WERI-Rb-1 (cell line): ENCODE measurements at regions not wholly inside any gene's neighbourhood (a gene's known extent, or its start where the extent isn't known, plus 50 kb on each side); places are given as distances from the start of the nearest gene placed in this dataset.
"Not testable (repeated sequence)": the region's sequence is repeated elsewhere in the genome, so short reads cannot be mapped to it uniquely, and the experiment has no call there.

Source experiments
- DNase-seq: peaks from one replicate; pipeline ENCODE4 v3.0.0-alpha.2; 2020
- H3K27ac ChIP-seq: fragments of 250-450 bp; sonication (Bioruptor Pico); 2 replicates; pipeline ENCODE4 v1.5.1; 2020; ENCODE audit warnings: mild to moderate bottlenecking, moderate library complexity
- H3K27me3 ChIP-seq: fragments of 250-450 bp; sonication (Bioruptor Pico); 2 replicates; pipeline ENCODE4 v1.5.1; 2021; ENCODE audit warnings: mild to moderate bottlenecking, low read depth, moderate library complexity; ENCODE audit not compliant: insufficient read depth, severe bottlenecking
- H3K36me3 ChIP-seq: fragments of 250-450 bp; sonication (Bioruptor Pico); 2 replicates; pipeline ENCODE4 v1.5.1; 2020; ENCODE audit warnings: mild to moderate bottlenecking, moderate library complexity
- H3K4me3 ChIP-seq: 2 replicates; pipeline ENCODE4 v1.5.1; 2011; ENCODE audit warnings: low read depth, mild to moderate bottlenecking, control low read depth, low read length
- H3K9me3 ChIP-seq: fragments of 250-450 bp; sonication (Bioruptor Pico); 2 replicates; pipeline ENCODE4 v1.5.1; 2021; ENCODE audit warnings: mild to moderate bottlenecking, moderate library complexity; ENCODE audit not compliant: severe bottlenecking
- CTCF ChIP-seq: IDR thresholded peaks from 2 replicates; pipeline ENCODE4 v1.5.1; 2011; ENCODE audit warnings: low read depth, mild to moderate bottlenecking, control low read depth, inconsistent platforms, low read length

GRCh38 chr18:46199515-46200147 lies 95.4 kb downstream of the HAUS1 start:
- H3K27me3 ChIP-seq: no peaks in the 10 kb centered on the region
- no peak for TF ChIP-seq CTCF
- H3K36me3 ChIP-seq: peaks cover 23% of the 10 kb centered on the region
- DNase-seq: no peak
- H3K9me3 ChIP-seq: no peaks in the 10 kb centered on the region
- no peak overlapping the region for H3K4me3 ChIP-seq
- no peak overlapping the region for H3K27ac ChIP-seq

GRCh38 chr18:46200178-46201055 lies 96.2 kb downstream of the HAUS1 start:
- not testable (repeated sequence) for H3K27me3 ChIP-seq, DNase-seq, H3K4me3 ChIP-seq, H3K9me3 ChIP-seq, H3K27ac ChIP-seq
- H3K36me3 ChIP-seq: peaks cover 23% of the 10 kb centered on the region

GRCh38 chr18:46204143-46204542 lies 100.0 kb downstream of the HAUS1 start:
- Histone ChIP-seq H3K4me3 (no peak overlapping the region), H3K27ac (no peak overlapping the region), H3K9me3 (no peaks in the 10 kb centered on the region), H3K27me3 (no peaks in the 10 kb centered on the region), H3K36me3 (peaks cover 4% of the 10 kb centered on the region)
- no peak for TF ChIP-seq CTCF
- no peak for DNase-seq

- no peak for DNase-seq
- TF ChIP-seq CTCF: no peak
- H3K27ac ChIP-seq: no peak overlapping the region
- no peaks in the 10 kb centered on the region for H3K27me3 ChIP-seq
- H3K9me3 ChIP-seq: no peaks in the 10 kb centered on the region
- peaks cover 6% of the 10 kb centered on the region; the same call in 1 of the 2 replicates for H3K36me3 ChIP-seq
- no peak overlapping the region for H3K4me3 ChIP-seq
Observed at GRCh38 chr18:46207985-46208384, 103.8 kb downstream of the HAUS1 start.

- no peak for DNase-seq
- no peaks in the 10 kb centered on the region for H3K9me3 ChIP-seq
- H3K27me3 ChIP-seq: no peaks in the 10 kb centered on the region
- H3K27ac ChIP-seq: no peak overlapping the region
- no peak for TF ChIP-seq CTCF
- peaks cover 6% of the 10 kb centered on the region; the same call in 1 of the 2 replicates for H3K36me3 ChIP-seq
- no peak overlapping the region for H3K4me3 ChIP-seq
Observed at GRCh38 chr18:46209161-46209560, 105.0 kb downstream of the HAUS1 start.

GRCh38 chr18:46211816-46212215 lies 107.6 kb downstream of the HAUS1 start:
- Histone ChIP-seq H3K9me3 (no peaks in the 10 kb centered on the region), H3K4me3 (no peak overlapping the region), H3K27ac (no peak overlapping the region), H3K27me3 (no peaks in the 10 kb centered on the region), H3K36me3 (peaks cover 12% of the 10 kb centered on the region)
- TF ChIP-seq CTCF: no peak
- DNase-seq: no peak
